HCT116 (cell line): ENCODE measurements at regions not wholly inside any gene's neighbourhood (a gene's known extent, or its start where the extent isn't known, plus 50 kb on each side); places are given as distances from the start of the nearest gene placed in this dataset.

Source experiments
- ATAC-seq: fragments of 200-7000 bp; cut with Tn5 transposase; 2 replicates; pipeline ENCODE4 v1.9.1; 2020; ENCODE audit warnings: mild to moderate bottlenecking, moderate library complexity
- BruUV-seq: library from RNA; stranded (reverse); fragments of 400-500 nt; replicated peaks from 2 replicates; lab custom pipeline; 2021; lab: Mats Ljungman, UMichigan
- CTCF ChIA-PET: fragments of 300-600 bp; sonication (Branson Sonifier 250); formaldehyde crosslinking; loops from one replicate; lab custom pipeline; 2021; ENCODE audit warnings: antibody characterized with exemption; lab: Charles Lee
- POLR2A ChIA-PET: fragments of 300-600, 350-600 bp; sonication (Branson Sonifier 250); formaldehyde crosslinking; loops from one replicate; lab custom pipeline; 2021; ENCODE audit warnings: antibody characterized with exemption; lab: Charles Lee
- RAD21 ChIA-PET, 2 experiments: fragments of 300-600 bp; sonication (Branson Sonifier 250); formaldehyde crosslinking; loops; one replicate each; lab custom pipeline; 2023; ENCODE audit warnings: low total read pairs in 2 of 2; ENCODE audit not compliant: uncharacterized antibody in 2 of 2, unreplicated experiment in 2 of 2, low non-redundant PET in 1 of 2; lab: Charles Lee
- DNase-seq: peaks from one replicate; pipeline ENCODE4 v3.0.0-alpha.2; 2010; ENCODE audit warnings: low read depth, low spot score
- H2AFZ ChIP-seq: fragments of 200-600 bp; shearing (Covaris generic), sonication (generic); 2 replicates; pipeline ENCODE4 v1.6.1; 2017; ENCODE audit warnings: low read depth, mixed run types, mixed read lengths, antibody characterized with exemption, low read length; ENCODE audit not compliant: poor library complexity, severe bottlenecking
- H3K27ac ChIP-seq: 2 replicates; pipeline ENCODE4 v1.5.1; 2012; ENCODE audit warnings: low read depth, low read length
- H3K27me3 ChIP-seq: fragments of 200-600 bp; sonication (generic); 2 replicates; pipeline ENCODE4 v1.6.1; 2016; ENCODE audit warnings: mixed run types, low read length, mixed read lengths; ENCODE audit not compliant: insufficient read depth
- H3K36me3 ChIP-seq, 2 experiments: fragments of 200-500 bp in 1 of 2; fragments of 200-600 bp in 1 of 2; sonication (Bioruptor generic) in 1 of 2; sonication (generic) in 1 of 2; 2 replicates each; pipeline versions ENCODE4 v1.5.1 to v1.6.1; 2014 to 2016; ENCODE audit warnings: low read length in 2 of 2, inconsistent platforms in 1 of 2, mixed read lengths in 1 of 2, mixed run types in 1 of 2; ENCODE audit not compliant: insufficient read depth in 2 of 2, control insufficient read depth in 1 of 2
- H3K4me1 ChIP-seq, 2 experiments: fragments of 200-600 bp in 1 of 2; sonication (generic) in 1 of 2; 2 replicates each; pipeline versions ENCODE4 v1.5.1 to v1.6.1; 2012 to 2017; ENCODE audit warnings: low read length in 2 of 2, inconsistent platforms in 1 of 2, mild to moderate bottlenecking in 1 of 2, mixed read lengths in 1 of 2, mixed run types in 1 of 2, moderate library complexity in 1 of 2; ENCODE audit not compliant: insufficient read depth in 2 of 2, control insufficient read depth in 1 of 2
- H3K4me2 ChIP-seq: fragments of 200-600 bp; sonication (generic); 2 replicates; pipeline ENCODE4 v1.6.1; 2017; ENCODE audit warnings: mixed run types, low read length, mixed read lengths
- H3K4me3 ChIP-seq, 2 experiments: fragments of 200-600 bp in 1 of 2; sonication (generic) in 1 of 2; replicated peaks in 1 of 2; 2 replicates each; pipeline ENCODE4 v1.5.1; 2011 to 2016; ENCODE audit warnings: low read length in 2 of 2, control low read depth in 1 of 2, low read depth in 1 of 2, mild to moderate bottlenecking in 1 of 2, mixed read lengths in 1 of 2, mixed run types in 1 of 2
- H3K79me2 ChIP-seq: fragments of 200-600 bp; sonication (generic); 2 replicates; pipeline ENCODE4 v1.6.1; 2017; ENCODE audit warnings: mild to moderate bottlenecking, mixed run types, low read length, moderate library complexity, mixed read lengths; ENCODE audit not compliant: insufficient read depth
- H3K9ac ChIP-seq: fragments of 200-600 bp; sonication (generic); 2 replicates; pipeline ENCODE4 v1.6.1; 2016; ENCODE audit warnings: low read length, mixed read lengths
- H3K9me2 ChIP-seq: fragments of 200-600 bp; sonication (generic), shearing (Covaris generic); 2 replicates; pipeline ENCODE4 v1.6.1; 2017; ENCODE audit warnings: mixed run types, mild to moderate bottlenecking, moderate library complexity; ENCODE audit not compliant: insufficient read depth
- H3K9me3 ChIP-seq, 2 experiments: fragments of 200-500 bp in 1 of 2; fragments of 200-600 bp in 1 of 2; sonication (Bioruptor generic) in 1 of 2; sonication (generic) in 1 of 2; 2 replicates each; pipeline ENCODE4 v1.6.1; 2014 to 2017; ENCODE audit warnings: low read length in 2 of 2, mixed read lengths in 2 of 2, inconsistent platforms in 1 of 2, low read depth in 1 of 2, mild to moderate bottlenecking in 1 of 2, mixed run types in 1 of 2, moderate library complexity in 1 of 2; ENCODE audit not compliant: control insufficient read depth in 1 of 2, insufficient read depth in 1 of 2
- H4K20me1 ChIP-seq: fragments of 200-600 bp; sonication (generic), shearing (Covaris generic); 2 replicates; pipeline ENCODE4 v1.6.1; 2017; ENCODE audit warnings: mixed run types, mild to moderate bottlenecking, moderate library complexity; ENCODE audit not compliant: insufficient read depth
- ATF3 ChIP-seq: IDR thresholded peaks from 2 replicates; pipeline ENCODE4 v1.6.1; 2012
- EGR1 ChIP-seq: IDR thresholded peaks from 2 replicates; pipeline ENCODE4 v1.6.1; 2012; ENCODE audit warnings: low read depth
- EZH2 ChIP-seq: fragments of 200-600 bp; sonication (generic); IDR thresholded peaks from 2 replicates; pipeline ENCODE4 v1.6.1; 2017; ENCODE audit warnings: antibody characterized with exemption, mixed run types
- JUND ChIP-seq: IDR thresholded peaks from 2 replicates; pipeline ENCODE4 v1.6.1; 2012
- MAX ChIP-seq: IDR thresholded peaks from 2 replicates; pipeline ENCODE4 v1.6.1; 2012
- POLR2AphosphoS5 ChIP-seq: IDR thresholded peaks from 2 replicates; pipeline ENCODE4 v1.6.1; 2011; ENCODE audit warnings: mild to moderate bottlenecking, low read depth, low read length, moderate library complexity
- REST ChIP-seq: IDR thresholded peaks from 2 replicates; pipeline ENCODE4 v1.6.1; 2012; ENCODE audit warnings: low read depth
- TCF7L2 ChIP-seq: IDR thresholded peaks from 2 replicates; pipeline ENCODE4 v1.7.0; 2011; ENCODE audit warnings: borderline replicate concordance, inconsistent platforms; ENCODE audit not compliant: insufficient read depth, insufficient read length; ENCODE audit errors: extremely low read depth
- ZNF274 ChIP-seq: fragments of 200-500 bp; sonication (Bioruptor generic); IDR thresholded peaks from 2 replicates; pipeline ENCODE4 v1.6.1; 2014; ENCODE audit warnings: mild to moderate bottlenecking, low read depth, low read length, inconsistent platforms
- intact Hi-C: fragments of 100-400 bp; cut with micrococcal nuclease; formaldehyde crosslinking; loops from 2 replicates; pipeline ENCODE4 v1.10.0; 2022

- no peak for TF ChIP-seq MAX
Observed at GRCh38 chr16:9546438-9546786, 455.0 kb downstream of the HAPSTR1 start (continued).

GRCh38 chr16:9549487-9549886 is 458.0 kb downstream of the HAPSTR1 start:
- Histone ChIP-seq H3K9me3 (no peaks in the 10 kb centered on the region), H3K27me3 (no peaks in the 10 kb centered on the region), H3K9me2 (no peaks in the 10 kb centered on the region), H2AFZ (no peak overlapping the region), H3K27ac (no peak overlapping the region), H3K4me2 (no peak overlapping the region), H3K36me3 (no peaks in the 10 kb centered on the region), H3K4me3 (no peak overlapping the region), H3K4me1 (no peaks in the 10 kb centered on the region), H3K79me2 (no peaks in the 10 kb centered on the region), H3K9ac (no peak overlapping the region), H4K20me1 (no peaks in the 10 kb centered on the region)
- intact Hi-C loops, result no loop called here
- CTCF ChIA-PET, result no interaction called here
- RAD21 ChIA-PET, result no interaction called here
- ATAC-seq (no peak), DNase-seq (no peak)
- TF ChIP-seq JUND, result no peak
- no TSS peak for BruUV-seq
- POLR2A ChIA-PET, result no interaction called here

GRCh38 chr16:9555051-9555450 is 463.6 kb downstream of the HAPSTR1 start:
- H3K4me2 ChIP-seq, result no peak overlapping the region
- no peaks in the 10 kb centered on the region for H3K27me3 ChIP-seq
- TF ChIP-seq MAX, result no peak
- no peak for TF ChIP-seq REST
- TF ChIP-seq ATF3, result no peak
- TF ChIP-seq EZH2, result no peak
- TF ChIP-seq EGR1, result no peak
- no peak for TF ChIP-seq TCF7L2
- TF ChIP-seq ZNF274, result no peak
- no peak for TF ChIP-seq POLR2AphosphoS5
- TF ChIP-seq, all 23 proteins: peak for 0
- Histone ChIP-seq H3K36me3 (no peaks in the 10 kb centered on the region), H3K9me3 (no peaks in the 10 kb centered on the region), H3K4me1 (no peaks in the 10 kb centered on the region), H3K9ac (no peak overlapping the region), H3K4me3 (no peak overlapping the region), H2AFZ (no peak overlapping the region), H3K9me2 (no peaks in the 10 kb centered on the region), H3K27ac (no peak overlapping the region), H3K79me2 (no peaks in the 10 kb centered on the region), H4K20me1 (no peaks in the 10 kb centered on the region)
- intact Hi-C loops, result no loop called here
- CTCF ChIA-PET, result no interaction called here
- RAD21 ChIA-PET, result no interaction called here
- no peak for DNase-seq
- BruUV-seq, result no TSS peak
- ATAC-seq, result no peak
- POLR2A ChIA-PET, result no interaction called here
